AG04450 (cell line): ENCODE measurements at regions not wholly inside any gene's neighbourhood (a gene's known extent, or its start where the extent isn't known, plus 50 kb on each side); places are given as distances from the start of the nearest gene placed in this dataset.

Experiments used
- CTCF ChIA-PET: fragments of 300-600, 350-600 bp; formaldehyde crosslinking; extraction: SDS; loops from one replicate; lab custom pipeline; 2022; ENCODE audit warnings: antibody characterized with exemption, inconsistent platforms; lab: Charles Lee
- POLR2A ChIA-PET: fragments of 350-600 bp; formaldehyde crosslinking; extraction: SDS; loops from one replicate; lab custom pipeline; 2021; ENCODE audit warnings: antibody characterized with exemption, inconsistent platforms; lab: Yijun Ruan, JAX
- DNase-seq: peaks from one replicate; pipeline ENCODE4 v3.0.0-alpha.2; 2011; ENCODE audit warnings: low read depth, low spot score
- H3K27ac ChIP-seq: one replicate; pipeline ENCODE4 v1.5.1; 2012; ENCODE audit warnings: low read depth, low read length, control low read depth
- H3K27me3 ChIP-seq: one replicate; pipeline ENCODE4 v1.6.0; 2012; ENCODE audit warnings: low read length; ENCODE audit not compliant: control insufficient read depth, insufficient read depth
- H3K4me3 ChIP-seq: 2 replicates; pipeline ENCODE4 v1.5.1; 2011; ENCODE audit warnings: mild to moderate bottlenecking, low read depth, low read length, control low read depth
- H3K9me3 ChIP-seq: 2 replicates; pipeline ENCODE4 v1.5.1; 2012; ENCODE audit warnings: low read length; ENCODE audit not compliant: control insufficient read depth, insufficient read depth
- CTCF ChIP-seq: IDR thresholded peaks from 2 replicates; pipeline ENCODE4 v1.5.1; 2011; ENCODE audit warnings: low read depth, low read length, control low read depth, inconsistent platforms

GRCh38 chr17:73889439-73889838 is 245.2 kb upstream of the SDK2 start:
- CTCF ChIA-PET, result no interaction called here

GRCh38 chr17:73890831-73891405 is 246.7 kb upstream of the SDK2 start:
- H3K9me3 ChIP-seq, result peaks cover 19% of the 10 kb centered on the region
- no peak overlapping the region for H3K27ac ChIP-seq
- POLR2A ChIA-PET, result no interaction called here
- no peak overlapping the region for H3K4me3 ChIP-seq
- TF ChIP-seq CTCF, result no peak
- DNase-seq, result no peak
- no peaks in the 10 kb centered on the region for H3K27me3 ChIP-seq
- CTCF ChIA-PET, result interaction anchor here (0.6 kb wide), 1 partner anchor 312 kb away, joined by 3 read pairs; no protein-coding TSS in a partner anchor

More at GRCh38 chr17:73889439-73889838, 245.2 kb upstream of the SDK2 start:
- peaks cover 29% of the 10 kb centered on the region for H3K9me3 ChIP-seq
- no peak for DNase-seq
- POLR2A ChIA-PET, result no interaction called here
- no peak overlapping the region for H3K4me3 ChIP-seq
- no peak overlapping the region for H3K27ac ChIP-seq
- no peak for TF ChIP-seq CTCF
- H3K27me3 ChIP-seq, result no peaks in the 10 kb centered on the region

- CTCF ChIA-PET, result no interaction called here
- no peak overlapping the region for H3K4me3 ChIP-seq
These were observed 250.9 kb upstream of the SDK2 start for GRCh38 chr17:73895157-73895556.

GRCh38 chr17:73896966-73897365 is 252.7 kb upstream of the SDK2 start:
- peaks cover 17% of the 10 kb centered on the region for H3K9me3 ChIP-seq
- DNase-seq, result no peak
- H3K27ac ChIP-seq, result no peak overlapping the region
- ChIA-PET CTCF (no interaction called here), POLR2A (no interaction called here)
- H3K27me3 ChIP-seq, result no peaks in the 10 kb centered on the region
- TF ChIP-seq CTCF, result no peak
- H3K4me3 ChIP-seq, result no peak overlapping the region

More at GRCh38 chr17:73895157-73895556, 250.9 kb upstream of the SDK2 start:
- no peak for DNase-seq
- Histone ChIP-seq H3K27ac (no peak overlapping the region), H3K27me3 (no peaks in the 10 kb centered on the region), H3K9me3 (peaks cover 12% of the 10 kb centered on the region; the same call in 1 of the 2 replicates)
- POLR2A ChIA-PET, result no interaction called here
- TF ChIP-seq CTCF, result no peak

- no peak overlapping the region for H3K4me3 ChIP-seq
- no peak for TF ChIP-seq CTCF
- ChIA-PET POLR2A (no interaction called here), CTCF (no interaction called here)
- DNase-seq, result no peak
- H3K9me3 ChIP-seq, result peaks cover 30% of the 10 kb centered on the region
- H3K27me3 ChIP-seq, result no peaks in the 10 kb centered on the region
- no peak overlapping the region for H3K27ac ChIP-seq
These were observed 255.6 kb upstream of the SDK2 start for GRCh38 chr17:73899839-73900238.
